SK-N-SH treated with all-trans-retinoic acid at 6 μM for 48 hours (cell line): ENCODE measurements at regions not wholly inside any gene's neighbourhood (a gene's known extent, or its start where the extent isn't known, plus 50 kb on each side); places are given as distances from the start of the nearest gene placed in this dataset.

Experiments
- ATAC-seq: fragments of 200-7000 bp; cut with Tn5 transposase; 3 replicates; pipeline ENCODE4 v1.9.1; 2020; ENCODE audit warnings: mild to moderate bottlenecking, moderate library complexity
- ARNTL ChIP-seq: fragments of 450-650 bp; formaldehyde crosslinking; IDR thresholded peaks from 2 replicates; pipeline ENCODE4 v1.5.0; 2020; ENCODE audit warnings: low read depth, mild to moderate bottlenecking, moderate library complexity, borderline replicate concordance
- BACH2 ChIP-seq: fragments of 250-450 bp; sonication (Bioruptor Pico); IDR thresholded peaks from 2 replicates; pipeline ENCODE4 v1.9.0; 2021; ENCODE audit warnings: mild to moderate bottlenecking, borderline replicate concordance
- CREB5 ChIP-seq: fragments of 250-450 bp; sonication (Bioruptor Pico); IDR thresholded peaks from 2 replicates; pipeline ENCODE4 v1.5.1; 2020; ENCODE audit warnings: low read depth, mild to moderate bottlenecking, moderate library complexity
- CSDC2 ChIP-seq: fragments of 250-450 bp; sonication (Bioruptor Pico); IDR thresholded peaks from 2 replicates; pipeline ENCODE4 v1.5.0; 2020; ENCODE audit warnings: mild to moderate bottlenecking, moderate library complexity
- ESRRG ChIP-seq: fragments of 250-450 bp; sonication (Bioruptor Pico); IDR thresholded peaks from 2 replicates; pipeline ENCODE4 v1.6.1; 2021; ENCODE audit warnings: mild to moderate bottlenecking
- GLIS3 ChIP-seq: fragments of 250-450 bp; sonication (Bioruptor Pico); IDR thresholded peaks from 2 replicates; pipeline ENCODE4 v1.5.0; 2020; ENCODE audit warnings: mild to moderate bottlenecking, moderate library complexity
- OSR1 ChIP-seq: fragments of 250-450 bp; sonication (Bioruptor Pico); IDR thresholded peaks from 2 replicates; pipeline ENCODE4 v1.8.0; 2022; ENCODE audit warnings: moderate library complexity, mild to moderate bottlenecking, inconsistent platforms
- PATZ1 ChIP-seq: fragments of 250-450 bp; sonication (Bioruptor Pico); IDR thresholded peaks from 2 replicates; pipeline ENCODE4 v1.8.0; 2020; ENCODE audit warnings: mild to moderate bottlenecking, moderate library complexity, borderline replicate concordance
- PPARA ChIP-seq: fragments of 250-450 bp; sonication (Bioruptor Pico); IDR thresholded peaks from 2 replicates; pipeline ENCODE4 v1.5.0; 2020; ENCODE audit warnings: mild to moderate bottlenecking, borderline replicate concordance
- RARB ChIP-seq: fragments of 250-450 bp; sonication (Bioruptor Pico); IDR thresholded peaks from 2 replicates; pipeline ENCODE4 v1.8.0; 2021; ENCODE audit warnings: mild to moderate bottlenecking, moderate library complexity
- SNAI2 ChIP-seq: fragments of 250-450 bp; sonication (Bioruptor Pico); IDR thresholded peaks from 2 replicates; pipeline ENCODE4 v1.5.0; 2020; ENCODE audit warnings: mild to moderate bottlenecking, moderate library complexity
- TCF4 ChIP-seq: fragments of 250-450 bp; sonication (Bioruptor Pico); IDR thresholded peaks from 2 replicates; pipeline ENCODE4 v1.8.0; 2021; ENCODE audit warnings: mild to moderate bottlenecking, moderate library complexity, borderline replicate concordance
- TOX ChIP-seq: fragments of 250-450 bp; sonication (Bioruptor Pico); IDR thresholded peaks from 2 replicates; pipeline ENCODE4 v1.8.0; 2021; ENCODE audit warnings: mild to moderate bottlenecking, moderate library complexity, borderline replicate concordance
- TSHZ2 ChIP-seq: fragments of 250-450 bp; sonication (Bioruptor Pico); IDR thresholded peaks from 2 replicates; pipeline ENCODE4 v1.5.0; 2020; ENCODE audit warnings: mild to moderate bottlenecking, moderate library complexity
- ZC3H10 ChIP-seq: fragments of 250-450 bp; sonication (Bioruptor Pico); IDR thresholded peaks from 2 replicates; pipeline ENCODE4 v1.5.1; 2021; ENCODE audit warnings: mild to moderate bottlenecking, moderate library complexity
- ZFP3 ChIP-seq: fragments of 250-450 bp; sonication (Bioruptor Pico); IDR thresholded peaks from 2 replicates; pipeline ENCODE4 v1.5.0; 2020; ENCODE audit warnings: mild to moderate bottlenecking, moderate library complexity
- ZFP30 ChIP-seq: fragments of 450-650 bp; formaldehyde crosslinking; IDR thresholded peaks from 2 replicates; pipeline ENCODE4 v1.5.0; 2022; ENCODE audit warnings: mild to moderate bottlenecking, moderate library complexity
- ZNF565 ChIP-seq: fragments of 450-650 bp; formaldehyde crosslinking; conservative IDR thresholded peaks from 2 replicates; pipeline ENCODE4 v1.5.0; 2020; ENCODE audit warnings: low read depth, mild to moderate bottlenecking, moderate library complexity

GRCh38 chr3:69604735-69605450 is 134.4 kb upstream of the MITF start:
- no peak for ATAC-seq
- TF ChIP-seq TSHZ2 (CRISPR knock-in tag) (no peak), TCF4 (CRISPR knock-in tag) (no peak), PATZ1 (no peak), TOX (no peak), GLIS3 (no peak), ZFP3 (CRISPR knock-in tag) (no peak), ARNTL (no peak), CSDC2 (CRISPR knock-in tag) (no peak), OSR1 (CRISPR knock-in tag) (no peak), ESRRG (CRISPR knock-in tag) (no peak), ZC3H10 (CRISPR knock-in tag) (no peak), RARB (CRISPR knock-in tag) (no peak), PPARA (CRISPR knock-in tag) (no peak), CREB5 (CRISPR knock-in tag) (no peak), ZNF565 (CRISPR knock-in tag) (no peak), ZFP30 (CRISPR knock-in tag) (no peak), BACH2 (CRISPR knock-in tag) (no peak)
- TF ChIP-seq, all 23 proteins: peak for 0

- TF ChIP-seq ZNF565 (CRISPR knock-in tag) (no peak), SNAI2 (CRISPR knock-in tag) (no peak), RARB (CRISPR knock-in tag) (no peak), OSR1 (CRISPR knock-in tag) (no peak), PATZ1 (no peak), ZFP30 (CRISPR knock-in tag) (no peak), BACH2 (CRISPR knock-in tag) (no peak), CREB5 (CRISPR knock-in tag) (no peak), PPARA (CRISPR knock-in tag) (no peak), CSDC2 (CRISPR knock-in tag) (no peak), TSHZ2 (CRISPR knock-in tag) (no peak)
- ATAC-seq: no peak
Measured at GRCh38 chr3:69602112-69602511, 137.2 kb upstream of the MITF start.
